ENCODE measurements at regions not wholly inside any gene's neighbourhood (a gene's known extent, or its start where the extent isn't known, plus 50 kb on each side); places are given as distances from the start of the nearest gene placed in this dataset.

GRCh38 chr6:132936646-132937045 lies 122.3 kb downstream of the RPS12 start:
- DNase-seq (ENCODE audit: low read depth): no peak

- no peak for DNase-seq (ENCODE audit: low read depth)
These were observed 123.1 kb downstream of the RPS12 start for GRCh38 chr6:132937466-132937906.

DNA sequence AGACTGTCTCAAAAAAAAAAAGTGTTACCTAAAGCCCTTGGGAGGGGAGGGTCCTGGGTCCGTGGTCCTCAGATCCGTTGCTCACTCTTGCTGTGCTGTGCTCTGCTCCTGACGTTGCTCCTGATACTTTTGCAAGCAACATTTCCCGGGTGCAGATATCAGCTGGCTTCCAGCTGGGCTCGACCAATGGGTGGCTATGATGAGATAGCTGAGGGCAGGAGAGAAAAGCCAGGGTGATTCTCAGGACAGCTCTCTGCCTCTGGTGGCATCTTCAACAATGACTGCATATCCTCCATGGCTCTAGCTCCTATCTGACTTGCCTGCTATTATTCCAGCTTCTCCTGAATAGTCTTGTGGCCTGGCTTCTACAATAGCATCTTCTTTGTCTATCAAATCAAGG lies 134.5 kb downstream of the RPS12 start:
- no peak for DNase-seq (ENCODE audit: low read depth)

DNA sequence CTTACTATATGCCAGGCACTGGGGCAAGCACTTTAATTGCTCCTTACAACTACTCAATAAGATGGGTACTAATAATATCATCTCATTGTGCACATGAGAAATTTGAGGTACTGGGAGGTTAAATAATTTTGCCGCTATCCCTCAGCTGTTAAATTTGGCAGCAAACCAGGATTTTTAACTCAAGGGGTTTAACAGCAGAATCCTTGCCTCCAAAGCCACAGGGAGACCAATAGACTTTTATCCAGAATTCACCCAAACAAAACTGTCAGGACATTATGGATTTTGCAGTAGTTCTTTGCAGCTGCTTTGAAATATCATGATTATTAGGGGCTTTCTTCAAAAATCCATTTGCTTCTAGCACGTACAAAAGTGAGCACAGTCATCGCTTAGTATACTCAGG lies 136.2 kb downstream of the RPS12 start:
- no peak for DNase-seq (ENCODE audit: low read depth)

DNA sequence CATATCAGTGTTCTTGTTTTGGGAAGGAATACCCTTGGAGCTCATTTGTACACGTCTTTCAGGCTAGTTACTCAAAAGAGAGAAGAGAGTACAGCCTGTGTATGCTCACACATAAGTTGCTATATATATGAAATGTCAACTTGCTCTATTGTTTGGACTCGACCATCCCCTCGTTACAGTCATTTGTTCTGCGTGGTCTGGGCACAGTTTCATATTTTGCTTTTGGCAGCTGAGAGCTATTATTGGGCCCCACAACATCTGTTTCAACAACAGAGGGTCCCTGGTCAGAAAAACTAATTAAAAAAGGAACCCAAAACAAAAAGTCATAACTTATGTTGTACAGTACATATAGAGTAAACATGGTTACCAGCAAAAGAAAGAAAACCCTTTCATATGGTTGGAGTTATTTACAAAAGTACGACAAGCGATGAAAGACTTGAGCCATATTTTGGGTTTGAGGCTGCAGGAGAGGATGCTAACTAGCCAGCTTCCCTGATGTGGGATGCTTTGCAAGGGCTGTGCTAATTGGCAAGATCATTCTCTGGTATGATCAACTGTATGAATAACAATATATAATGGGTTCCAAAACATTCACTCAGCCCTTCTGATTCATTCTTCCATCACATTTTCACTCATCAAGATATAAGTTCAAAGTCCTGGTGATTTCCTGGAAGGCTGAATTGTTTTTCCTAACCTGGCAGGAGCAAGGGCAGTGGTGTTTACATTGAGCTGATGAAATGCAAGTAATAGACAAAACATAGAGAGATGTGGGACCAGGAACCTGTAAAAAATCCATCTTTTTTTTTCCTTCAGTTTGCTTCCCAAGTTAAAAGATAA lies 137.9 kb downstream of the RPS12 start:
- no peak for DNase-seq (ENCODE audit: low read depth)

DNA sequence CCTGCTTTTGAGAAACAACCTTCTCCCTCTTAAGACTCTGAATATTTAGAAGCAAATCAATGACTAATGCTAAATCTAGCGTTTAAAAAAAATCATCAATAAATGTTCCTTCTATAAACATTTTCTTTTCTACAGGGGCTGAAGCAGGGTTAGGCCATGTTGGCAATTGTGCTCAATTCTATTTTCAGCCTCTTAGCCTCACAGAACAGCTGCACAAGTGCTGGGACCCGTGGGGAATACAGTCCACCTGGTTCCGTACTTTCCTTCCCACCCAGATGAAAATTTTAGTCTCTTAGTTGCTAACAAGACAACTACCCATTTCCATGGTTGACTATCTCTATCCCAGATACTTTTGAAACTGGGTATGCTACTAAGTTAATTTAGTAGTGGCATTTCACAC lies 138.6 kb downstream of the RPS12 start:
- DNase-seq (ENCODE audit: low read depth): no peak

DNA sequence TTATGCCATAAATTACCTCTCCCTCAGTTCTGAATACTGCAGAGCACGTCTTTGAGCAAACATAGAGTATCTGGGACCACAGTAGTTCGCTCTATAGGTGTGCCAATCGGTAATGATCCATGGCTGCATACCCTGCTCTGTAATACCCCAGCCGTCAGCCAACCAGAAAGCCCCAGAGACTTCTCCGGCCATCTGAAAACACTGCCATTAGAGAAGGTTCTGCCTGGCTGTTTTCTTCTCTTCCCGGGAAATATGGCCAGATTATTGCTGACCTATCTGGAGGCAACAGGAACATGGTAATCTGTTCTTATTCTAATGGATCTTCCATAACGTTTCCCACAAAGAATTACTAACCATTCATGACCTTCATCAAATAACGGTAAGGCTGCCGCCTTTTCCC lies 139.9 kb downstream of the RPS12 start:
- DNase-seq (ENCODE audit: low read depth): no peak

DNA sequence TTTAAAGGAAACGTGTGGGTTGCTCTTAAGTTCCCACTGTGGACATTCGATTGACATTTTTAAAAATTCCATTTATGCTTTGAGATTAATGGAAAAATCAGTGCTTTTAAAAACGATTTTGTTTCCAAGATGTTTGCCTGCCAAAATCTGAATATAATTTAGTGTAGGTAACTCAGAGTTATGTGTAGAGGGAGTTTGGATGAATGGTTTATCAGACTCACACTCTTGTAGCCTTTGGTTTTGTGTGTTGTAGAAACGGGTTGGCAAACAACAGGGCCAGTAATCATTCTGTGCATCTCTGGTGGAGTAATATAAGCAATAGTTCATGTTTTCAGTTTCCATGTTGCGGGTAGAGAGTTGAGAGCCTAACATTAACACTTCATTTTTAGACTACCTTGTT lies 140.6 kb downstream of the RPS12 start:
- no peak for DNase-seq (ENCODE audit: low read depth)

GRCh38 chr6:132959639-132960326 lies 145.4 kb downstream of the RPS12 start:
- DNase-seq (ENCODE audit: low read depth): no peak

- no peak for DNase-seq (ENCODE audit: low read depth)
These were observed 146.4 kb downstream of the RPS12 start for GRCh38 chr6:132960720-132961119.

- DNase-seq (ENCODE audit: low read depth): no peak
These were observed 146.8 kb downstream of the RPS12 start for GRCh38 chr6:132961122-132961521.

GRCh38 chr6:132961610-132962009 lies 147.2 kb downstream of the RPS12 start:
- DNase-seq (ENCODE audit: low read depth): no peak

DNA sequence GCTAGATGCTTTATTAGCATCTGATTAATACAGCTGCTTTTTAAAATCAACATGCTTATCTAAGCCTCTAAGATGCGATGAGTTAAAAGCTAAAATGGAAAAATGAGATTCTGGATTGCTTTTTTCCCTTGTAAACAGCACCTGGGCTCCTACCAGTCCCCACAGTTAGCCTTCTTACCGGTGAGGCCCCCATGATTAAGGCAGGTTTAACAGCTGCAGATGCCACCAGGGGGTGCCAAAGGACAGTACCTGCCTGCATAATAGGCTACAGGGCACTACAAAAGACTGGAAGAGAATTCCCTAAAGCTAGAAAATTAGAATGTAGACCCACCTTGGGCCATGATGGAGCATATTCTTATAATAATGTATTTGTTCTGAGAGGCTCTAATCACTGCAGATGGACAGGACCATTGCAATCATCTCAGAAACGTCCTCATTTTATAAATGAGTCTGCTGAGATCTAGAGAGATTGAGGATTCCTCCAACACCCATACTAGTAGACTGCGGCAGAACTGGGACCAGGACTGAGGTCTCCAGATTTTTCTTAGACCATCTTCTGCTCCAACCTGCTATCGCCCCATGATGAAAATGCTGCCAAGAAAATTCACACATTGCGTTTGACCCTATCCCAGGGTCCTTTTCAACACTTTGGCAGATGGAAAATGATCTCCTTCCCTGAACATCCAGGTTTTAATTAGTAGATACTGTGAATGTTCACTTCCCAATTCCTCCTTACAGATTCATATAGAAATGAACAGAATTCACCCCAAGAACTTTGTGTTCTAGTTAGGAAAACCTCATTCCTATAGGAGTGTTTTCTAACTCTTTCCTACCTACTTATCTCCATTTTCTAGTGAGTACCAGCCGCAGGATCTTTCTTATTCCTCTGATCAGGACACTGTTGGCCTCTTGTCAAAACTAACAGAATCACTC lies 148.8 kb downstream of the RPS12 start:
- DNase-seq (ENCODE audit: low read depth): peak; percentile 21

DNA sequence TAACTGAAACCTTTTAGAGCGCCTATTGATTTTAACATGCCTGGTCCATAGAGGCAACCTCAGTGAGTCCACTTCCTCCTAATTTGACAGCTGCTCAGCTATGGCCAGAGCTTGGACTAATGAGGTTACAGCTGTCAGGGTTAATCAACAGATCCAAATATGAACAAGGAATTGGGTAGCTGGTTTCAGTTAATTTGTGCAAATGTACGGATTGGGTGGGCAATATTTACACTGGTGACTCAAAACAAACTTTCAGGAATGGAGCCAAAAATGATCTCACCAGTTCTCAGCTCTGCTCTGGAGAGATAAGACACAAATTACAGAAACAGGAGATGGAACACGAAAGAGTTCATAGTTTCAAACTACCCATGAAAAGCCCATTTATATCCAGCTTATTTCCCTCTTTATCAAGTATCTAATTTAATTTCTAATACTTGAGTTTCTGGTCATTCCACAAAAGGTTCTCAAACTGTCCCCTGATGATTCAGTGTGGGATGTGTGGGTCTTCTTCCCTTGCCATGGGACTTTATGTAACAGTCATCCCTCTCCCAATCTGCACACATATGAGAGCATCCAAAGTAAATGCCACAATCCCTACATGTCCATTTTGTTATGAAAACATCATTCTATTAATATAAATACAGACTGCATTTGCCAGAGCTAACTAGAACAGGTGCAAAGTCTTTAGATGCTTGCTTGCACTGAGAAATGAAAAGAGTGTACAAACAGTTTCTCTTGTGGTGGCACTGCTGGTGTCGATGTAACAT lies 149.9 kb downstream of the RPS12 start:
- no peak for DNase-seq (ENCODE audit: low read depth)

DNA sequence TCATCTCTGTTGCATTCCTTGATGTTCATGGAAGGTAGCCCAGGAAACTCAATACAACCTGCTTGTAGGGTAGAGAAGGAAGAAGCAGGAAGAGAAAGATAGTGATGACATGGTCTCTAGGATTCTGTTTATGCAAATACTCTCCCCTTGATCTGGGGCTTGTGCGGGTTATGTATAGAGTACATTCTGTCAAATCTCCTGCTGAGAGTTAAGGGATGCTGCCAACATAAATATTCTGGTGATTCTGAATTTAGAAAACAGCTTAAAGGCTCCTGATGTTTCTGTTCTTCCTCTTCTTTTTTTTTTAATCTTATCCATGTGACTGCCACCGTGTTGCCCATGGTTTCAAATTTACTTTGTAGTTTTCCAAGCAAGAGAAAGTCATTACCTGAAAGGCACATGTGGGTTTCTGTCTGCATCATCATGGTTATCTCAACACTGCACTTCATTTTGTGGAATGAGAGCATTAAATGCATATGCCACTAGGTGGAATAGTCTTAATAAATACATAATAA lies 150.6 kb downstream of the RPS12 start:
- DNase-seq (ENCODE audit: low read depth): no peak

DNA sequence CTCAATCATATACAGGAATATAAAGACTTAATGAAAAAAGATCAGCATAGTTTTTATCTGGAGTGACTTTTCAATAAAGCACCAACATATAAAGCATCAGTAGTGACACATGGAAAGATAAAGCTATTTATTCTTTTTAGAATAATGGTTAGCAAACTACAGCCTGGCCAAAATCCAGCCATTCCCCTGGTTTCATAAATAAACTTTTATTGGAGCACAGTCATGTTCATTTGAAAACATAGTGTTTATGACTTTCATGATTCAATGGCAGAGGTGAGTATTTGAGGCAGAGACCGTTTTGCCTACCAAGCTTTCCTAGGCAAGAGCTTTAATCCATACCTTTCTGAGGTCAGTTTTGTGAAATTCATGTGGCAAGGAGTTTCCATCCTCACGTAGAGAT lies 153.5 kb downstream of the RPS12 start:
- no peak for DNase-seq (ENCODE audit: low read depth)

DNA sequence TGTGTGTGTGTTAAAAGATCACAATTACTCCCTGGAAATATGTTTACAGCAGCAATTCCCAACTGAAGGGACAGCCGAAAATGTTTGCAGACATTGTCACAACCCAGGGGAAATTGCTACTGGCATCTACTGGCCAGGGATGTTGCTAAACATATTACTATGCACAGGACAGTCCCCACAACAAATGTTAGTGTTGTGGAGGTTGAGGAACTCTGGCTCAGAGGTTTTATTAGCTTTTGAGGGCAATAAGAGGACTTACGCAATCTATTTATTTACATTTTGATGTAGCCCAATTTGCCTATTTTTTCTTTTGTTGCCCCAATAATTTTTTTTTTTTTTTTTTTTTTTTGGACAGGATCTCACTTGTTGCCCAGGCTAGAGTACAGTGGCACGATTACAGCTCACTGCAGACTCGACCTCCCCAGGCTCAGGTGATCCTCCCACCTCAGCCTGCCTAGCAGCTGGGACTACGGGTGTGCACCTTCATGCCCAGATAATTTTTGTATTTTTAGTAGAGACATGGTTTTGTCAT lies 154.1 kb downstream of the RPS12 start:
- no peak for DNase-seq (ENCODE audit: low read depth)

DNA sequence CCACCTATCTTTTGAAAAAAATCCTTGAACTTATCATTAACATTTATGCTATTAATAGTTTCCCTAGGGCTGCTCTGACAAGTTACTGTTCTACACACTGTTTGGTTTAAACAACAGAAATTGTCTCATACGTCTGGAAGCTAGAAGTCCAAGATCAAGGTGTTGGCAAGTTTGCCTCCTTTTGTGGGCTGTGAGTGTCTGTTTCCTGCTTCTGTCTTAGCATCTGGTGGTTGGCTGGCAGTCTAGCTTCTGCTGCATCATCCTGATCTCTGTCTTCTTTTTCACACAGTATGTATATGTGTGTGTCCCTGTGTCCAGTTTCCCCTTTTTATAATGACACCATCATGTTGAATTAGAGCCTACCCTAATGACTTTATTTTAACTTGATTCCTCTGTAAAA lies 154.8 kb downstream of the RPS12 start:
- no peak for DNase-seq (ENCODE audit: low read depth)

- no peak for DNase-seq (ENCODE audit: low read depth)
These were observed 157.3 kb downstream of the RPS12 start for GRCh38 chr6:132971676-132972075.

DNA sequence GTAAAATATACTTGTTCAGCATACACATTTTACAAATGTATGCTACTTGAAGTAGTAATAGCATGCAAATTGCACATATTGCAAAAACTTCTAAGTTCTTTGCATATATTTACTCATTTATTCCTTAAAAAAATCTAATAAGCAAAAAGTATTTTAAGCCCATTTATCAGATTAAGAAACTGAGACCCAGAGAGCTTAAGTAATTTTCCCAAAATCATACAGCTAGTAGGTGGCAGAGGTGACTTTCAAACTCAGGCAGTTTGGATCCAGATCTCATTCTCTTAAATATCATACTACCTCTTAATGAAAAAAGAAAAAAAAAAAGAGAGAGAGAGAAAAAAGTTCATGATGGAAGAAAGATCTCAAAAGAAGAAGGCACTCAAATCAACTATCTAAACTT lies 157.9 kb downstream of the RPS12 start:
- no peak for DNase-seq (ENCODE audit: low read depth)

DNA sequence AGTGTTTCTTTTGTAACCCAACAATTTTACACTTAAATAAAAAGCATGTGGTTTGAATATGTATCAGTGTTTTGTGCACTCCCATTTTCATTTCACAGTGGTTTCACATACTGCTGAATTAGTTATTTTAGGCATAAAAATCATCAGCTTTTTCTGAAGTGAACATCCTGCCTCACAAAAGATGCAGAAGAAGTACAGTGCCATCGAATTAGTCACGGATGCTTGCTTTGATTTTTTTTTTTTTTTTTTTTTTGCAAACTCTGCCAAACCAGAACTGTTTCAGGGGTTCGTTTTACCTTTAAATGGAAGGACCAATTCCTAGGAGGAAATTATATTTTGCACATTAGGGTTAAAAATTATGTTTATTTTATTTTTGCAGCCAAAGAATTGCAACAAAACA lies 158.6 kb downstream of the RPS12 start:
- DNase-seq (ENCODE audit: low read depth): no peak

All from stimulated activated CD8-positive, alpha-beta memory T cell treated with anti-CD3 and anti-CD28 coated beads, Interleukin-15, amount 100 ng/mL, for 24 hours (primary cell).